HG02571 (cell line): ENCODE measurements at regions not wholly inside any gene's neighbourhood (a gene's known extent, or its start where the extent isn't known, plus 50 kb on each side); places are given as distances from the start of the nearest gene placed in this dataset.
"Not testable (repeated sequence)": the region's sequence is repeated elsewhere in the genome, so short reads cannot be mapped to it uniquely, and the experiment has no call there.

Experiments
- ATAC-seq: cut with Tn5 transposase; IDR thresholded peaks from one replicate; pipeline ENCODE4 v1.9.1; 2021; ENCODE audit warnings: mild to moderate bottlenecking, moderate library complexity; ENCODE audit not compliant: unreplicated experiment

DNA sequence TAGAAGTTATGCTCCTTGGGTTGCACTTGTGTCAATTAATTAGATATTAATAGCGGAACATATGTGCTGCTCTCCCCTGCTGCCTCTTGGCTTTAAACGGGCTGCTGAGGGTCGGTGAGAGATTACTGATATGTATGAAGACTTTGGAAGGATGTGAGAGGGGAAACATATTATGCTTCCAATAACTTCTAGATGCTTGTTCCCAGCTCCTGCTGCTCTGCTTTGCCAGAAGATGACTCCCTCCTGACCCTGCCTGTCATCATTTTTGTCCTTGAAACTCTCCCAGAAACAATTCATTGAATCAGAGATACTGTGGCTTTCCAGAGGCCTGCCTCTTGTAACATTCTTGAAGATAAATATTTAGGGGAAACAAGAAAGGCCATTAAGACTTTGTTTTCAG is 300.1 kb upstream of the STXBP6 start:
- ATAC-seq: no peak

DNA sequence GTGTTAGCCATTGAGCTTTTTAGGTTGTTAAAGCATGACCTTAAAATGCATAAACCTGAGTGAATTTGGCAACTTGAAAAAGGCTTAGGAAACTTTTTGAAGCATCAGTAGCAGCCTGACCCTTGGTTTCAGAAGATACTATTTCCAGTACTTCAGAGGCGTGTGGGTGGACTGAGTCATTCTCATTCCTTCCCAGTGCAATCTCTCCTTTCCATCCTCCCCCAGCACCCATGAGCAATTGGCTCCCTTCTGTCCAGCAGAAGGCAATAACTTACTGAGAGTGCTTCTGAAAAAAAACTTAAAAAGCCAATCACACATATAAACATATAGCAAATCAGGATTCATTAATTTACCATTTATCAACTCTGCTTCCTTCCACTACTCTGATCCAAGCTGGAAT is 299.3 kb upstream of the STXBP6 start:
- no peak for ATAC-seq

DNA sequence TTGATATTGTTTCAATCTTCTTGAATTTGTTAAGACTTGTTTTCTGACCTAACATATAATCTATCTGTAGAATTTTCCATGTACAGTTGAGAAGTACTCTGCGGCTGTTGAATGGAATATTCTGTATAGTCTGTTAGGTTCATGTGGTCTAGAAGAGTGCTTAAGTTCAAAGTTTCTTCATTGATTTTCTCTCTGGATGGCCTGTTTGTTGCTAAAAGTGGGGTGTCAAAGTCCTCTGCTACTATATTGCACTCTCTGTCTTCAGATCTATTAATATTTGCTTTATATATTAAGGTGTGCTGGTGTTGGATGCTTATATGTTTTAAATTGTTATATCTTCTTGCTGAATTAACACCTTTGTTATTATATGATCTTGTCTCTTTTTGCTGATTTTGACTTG is 290.9 kb upstream of the STXBP6 start:
- ATAC-seq: no peak

DNA sequence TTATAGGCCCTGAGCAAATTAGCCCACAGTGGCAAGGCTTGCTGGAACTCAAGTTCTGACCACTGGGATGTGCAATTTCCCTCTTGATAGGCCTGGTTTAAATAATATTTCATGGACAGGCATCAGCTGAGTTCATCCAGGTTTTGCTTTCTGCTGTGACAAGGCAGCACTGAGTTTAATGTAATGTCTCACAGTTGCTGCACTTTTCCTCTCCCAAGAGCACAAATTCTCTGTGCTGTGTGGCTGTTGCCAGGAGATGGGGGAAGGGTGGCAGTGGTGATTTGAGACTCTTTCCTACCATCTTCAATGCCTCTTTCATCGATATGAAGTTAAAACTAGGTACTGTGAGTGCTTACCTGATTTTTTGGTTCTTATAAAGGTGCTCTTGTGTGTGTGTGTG is 272.8 kb upstream of the STXBP6 start:
- no peak for ATAC-seq

GRCh38 chr14:25316007-25316406 is 266.1 kb upstream of the STXBP6 start:
- ATAC-seq: not testable (repeated sequence)

DNA sequence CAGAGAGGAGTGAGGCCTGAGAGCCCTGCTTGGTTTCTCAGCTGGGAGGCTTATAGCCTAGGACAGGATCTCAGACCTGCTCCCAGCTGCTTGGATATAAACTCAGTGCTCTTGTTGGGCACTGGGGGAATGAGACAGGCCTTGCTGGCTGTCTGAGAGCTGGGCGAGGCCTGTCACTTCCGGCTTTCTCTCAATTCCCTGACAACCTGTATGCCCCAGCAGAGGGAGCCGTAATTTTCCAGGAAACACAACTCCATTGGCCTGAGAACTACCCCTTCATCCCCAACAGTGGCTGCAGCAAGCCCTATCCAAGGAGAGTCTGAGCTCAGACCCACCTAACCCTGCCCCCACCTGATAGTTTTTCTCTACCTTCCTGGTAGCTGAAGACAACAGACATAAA is 258.3 kb upstream of the STXBP6 start:
- no peak for ATAC-seq

GRCh38 chr14:25303934-25304333 is 254.0 kb upstream of the STXBP6 start:
- ATAC-seq: no peak

- ATAC-seq: no peak
Measured at GRCh38 chr14:25298238-25298637, 248.3 kb upstream of the STXBP6 start.

- ATAC-seq: not testable (repeated sequence)
Measured at GRCh38 chr14:25290154-25290553, 240.2 kb upstream of the STXBP6 start.

DNA sequence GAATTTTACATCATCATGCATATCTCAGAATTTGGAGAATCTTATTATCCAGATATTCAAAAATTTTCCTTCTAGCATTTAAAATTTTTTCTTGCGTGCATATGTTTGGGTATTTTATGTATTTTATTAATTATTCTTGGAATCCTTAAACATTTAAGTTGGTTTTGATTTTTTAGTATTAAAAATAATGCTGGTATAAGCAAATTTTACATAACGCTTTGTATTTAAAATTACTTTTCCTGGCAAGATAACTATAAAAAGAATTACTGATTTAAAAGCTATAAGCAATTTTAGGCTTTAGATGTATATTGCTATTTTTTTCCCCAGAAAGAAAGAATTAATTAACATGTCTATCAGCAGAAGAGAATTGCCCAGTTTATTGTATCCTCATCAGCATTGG is 224.6 kb upstream of the STXBP6 start:
- no peak for ATAC-seq

DNA sequence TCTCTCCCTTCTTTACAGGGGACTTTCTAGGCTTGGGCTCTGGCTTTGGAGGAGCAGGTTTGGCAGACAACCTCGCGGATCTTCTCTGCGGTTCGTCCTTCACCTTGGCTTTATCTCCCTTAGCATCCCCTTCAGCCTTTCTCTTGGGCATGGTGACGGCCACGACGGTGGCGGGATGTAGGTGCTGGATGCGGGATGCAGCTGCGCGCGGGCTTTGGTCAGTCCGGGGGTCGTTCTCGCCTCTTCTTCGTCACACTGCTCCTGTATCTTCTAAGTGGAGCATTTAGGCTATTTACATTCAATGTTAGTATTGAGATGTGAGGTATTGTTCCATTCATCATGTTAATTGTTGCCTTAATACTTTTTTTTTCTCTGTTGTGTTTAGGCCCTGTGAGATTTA is 217.2 kb upstream of the STXBP6 start:
- ATAC-seq: no peak

DNA sequence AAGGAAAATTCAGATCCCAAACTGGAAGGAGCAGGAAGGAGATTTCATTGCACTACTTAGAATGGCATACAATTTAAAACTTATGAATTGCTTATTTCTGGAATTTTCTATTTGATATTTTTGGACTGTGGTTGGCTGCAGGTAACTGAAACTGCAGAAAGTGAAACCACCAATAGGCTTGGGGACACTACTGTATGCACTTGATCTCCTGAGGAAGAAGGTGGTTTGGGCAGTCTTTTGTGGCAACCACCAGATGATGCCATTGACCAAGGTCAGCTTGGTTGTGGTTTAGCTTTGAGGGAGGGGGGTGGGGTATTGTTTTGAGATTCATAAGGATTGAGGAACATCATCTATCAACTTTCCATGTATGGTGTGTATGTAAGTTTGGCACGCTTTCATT is 209.5 kb upstream of the STXBP6 start:
- ATAC-seq: no peak

DNA sequence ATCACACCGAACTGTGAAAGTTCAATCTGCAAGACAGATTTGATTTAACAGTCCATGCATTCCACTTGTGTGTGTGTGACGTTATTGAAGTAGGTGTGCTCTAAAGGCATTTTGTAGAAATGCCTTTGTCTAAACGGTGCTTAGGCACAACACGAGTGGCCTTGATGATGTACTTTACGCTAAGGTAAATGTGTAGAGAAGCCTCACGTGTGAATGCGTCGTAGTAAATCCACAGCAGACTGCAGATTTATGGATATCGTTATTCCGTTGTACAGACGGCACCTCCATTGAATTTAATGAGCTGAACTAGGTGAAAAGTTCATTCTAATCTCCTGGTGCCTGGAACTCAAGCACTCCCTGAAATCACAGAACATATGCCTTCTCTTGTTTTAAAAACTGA is 202.8 kb upstream of the STXBP6 start:
- no peak for ATAC-seq

GRCh38 chr14:25250516-25250915 is 200.6 kb upstream of the STXBP6 start:
- no peak for ATAC-seq

DNA sequence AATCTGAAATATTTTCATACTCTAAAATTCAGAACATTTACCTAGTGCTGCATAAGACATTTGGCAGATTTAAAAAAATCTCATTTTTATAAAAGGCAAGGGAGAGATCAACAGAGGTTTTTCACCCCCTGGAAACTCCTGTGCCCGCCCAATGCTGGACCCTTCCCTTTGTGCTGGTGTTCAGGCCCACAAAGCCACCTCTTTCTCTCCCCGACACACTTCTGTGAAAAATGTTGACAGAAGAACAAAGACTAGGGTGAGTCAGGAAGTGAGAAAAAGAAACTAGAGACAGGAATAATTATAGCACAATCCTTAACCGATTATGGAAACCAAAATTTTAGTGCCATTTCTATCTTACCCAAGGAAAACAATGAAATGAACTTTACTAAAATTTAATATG is 197.7 kb upstream of the STXBP6 start:
- no peak for ATAC-seq

GRCh38 chr14:25246751-25247150 is 196.8 kb upstream of the STXBP6 start:
- no peak for ATAC-seq

- no peak for ATAC-seq
Measured at GRCh38 chr14:25239170-25239569, 189.2 kb upstream of the STXBP6 start.

DNA sequence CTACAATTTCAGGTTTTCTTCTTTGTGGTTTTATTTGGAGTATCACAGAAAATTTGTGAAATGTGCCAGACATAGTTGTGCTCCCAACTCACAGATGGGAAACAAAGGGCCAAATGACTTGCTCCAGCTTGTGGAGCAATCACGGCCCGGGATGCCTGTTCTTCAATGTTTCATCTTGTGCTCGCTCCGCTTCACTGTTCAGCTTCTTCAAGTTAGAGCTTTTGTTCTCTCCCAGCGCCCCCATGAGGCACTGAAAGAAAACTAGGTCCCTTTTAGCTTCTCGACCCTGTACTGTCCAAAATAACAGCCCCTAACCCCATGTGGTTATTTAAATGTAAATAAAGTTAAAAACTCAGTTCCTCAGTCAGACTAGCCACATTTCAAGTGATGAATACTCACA is 187.9 kb upstream of the STXBP6 start:
- ATAC-seq: no peak

DNA sequence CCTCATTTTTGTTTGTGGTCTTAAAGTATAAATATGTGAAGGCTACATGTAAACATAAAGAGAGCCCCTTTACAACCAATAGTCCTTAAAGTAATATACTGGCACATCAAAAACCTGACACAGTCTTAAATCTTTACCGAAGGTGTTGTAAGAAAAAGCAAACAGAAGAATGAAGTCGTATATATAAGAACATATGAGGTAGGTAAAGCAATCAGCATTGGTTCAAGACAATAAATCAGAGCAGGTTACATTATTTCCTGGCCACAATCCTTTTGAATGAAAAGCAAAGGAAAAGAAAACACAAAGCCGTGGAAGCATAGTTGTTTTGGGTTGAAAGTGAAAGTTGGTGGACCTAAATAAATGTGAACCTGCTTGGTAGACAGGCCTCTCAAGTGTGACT is 183.7 kb upstream of the STXBP6 start:
- no peak for ATAC-seq

- ATAC-seq: no peak
Measured at GRCh38 chr14:25231004-25231403, 181.1 kb upstream of the STXBP6 start.

- ATAC-seq: no peak
Measured at GRCh38 chr14:25226214-25226613, 176.3 kb upstream of the STXBP6 start.

DNA sequence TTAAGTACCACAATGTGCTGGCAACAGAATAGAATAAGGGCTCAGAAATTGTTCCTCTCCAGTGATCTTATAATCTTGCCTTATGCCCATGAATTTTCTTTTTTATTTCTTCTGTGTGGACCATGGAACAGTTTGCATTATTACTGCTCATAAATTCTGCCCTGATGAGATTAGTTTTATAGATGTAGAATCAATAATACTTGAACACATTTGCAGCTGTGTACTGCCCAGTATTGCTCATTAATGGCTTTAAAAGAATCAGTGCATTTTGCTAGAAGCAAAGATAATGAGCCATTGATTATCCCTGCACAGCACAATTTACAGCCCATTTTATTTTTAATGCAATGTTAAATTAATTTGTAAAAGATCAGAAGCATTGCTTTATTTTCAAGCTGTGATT is 172.3 kb upstream of the STXBP6 start:
- no peak for ATAC-seq

DNA sequence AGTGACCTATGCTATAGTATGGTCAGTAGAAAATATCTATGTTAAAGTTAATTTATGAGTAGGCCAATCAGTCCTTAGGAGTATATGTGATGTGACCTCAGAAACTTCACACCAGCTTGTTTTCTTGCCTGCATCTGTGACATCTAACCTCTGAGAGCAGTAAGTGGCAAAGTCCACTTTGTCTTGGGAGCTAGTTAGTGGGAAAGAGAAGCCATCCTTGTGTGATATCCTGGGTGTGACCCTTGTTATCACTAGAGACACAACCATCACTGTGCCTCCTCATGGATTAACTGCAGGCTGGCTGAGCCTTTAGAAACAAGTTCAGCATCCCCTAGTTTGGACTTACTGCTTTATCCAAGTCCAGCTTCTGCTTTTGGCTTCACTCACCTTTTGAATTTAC is 170.6 kb upstream of the STXBP6 start:
- no peak for ATAC-seq

DNA sequence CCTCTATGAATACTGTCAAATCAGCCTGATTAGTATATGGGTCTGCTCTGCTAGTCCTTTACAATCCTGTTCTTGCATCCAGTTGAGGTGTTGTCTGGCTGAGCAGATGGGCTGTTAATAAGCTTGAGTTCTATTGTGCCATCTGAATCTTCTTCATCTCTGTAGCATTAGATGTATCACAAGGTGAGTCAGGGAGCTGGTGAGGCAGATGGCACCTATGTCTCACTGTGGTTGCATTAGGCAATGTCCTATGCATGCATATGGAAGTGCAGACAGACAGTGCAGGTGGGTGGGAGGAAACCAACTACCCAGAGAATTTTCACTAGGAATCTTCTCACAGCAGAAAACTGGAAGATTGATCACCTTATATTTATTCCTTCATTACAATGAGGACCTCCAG is 165.7 kb upstream of the STXBP6 start:
- ATAC-seq: no peak
